Endodermal cell (in vitro differentiated cells): ENCODE measurements at regions not wholly inside any gene's neighbourhood (a gene's known extent, or its start where the extent isn't known, plus 50 kb on each side); places are given as distances from the start of the nearest gene placed in this dataset.

ENCODE experiments used
- DNase-seq: peaks from one replicate; pipeline ENCODE4 v3.0.0-alpha.2; 2017
- H3K27ac ChIP-seq: 2 replicates; pipeline ENCODE4 v1.5.1; 2013; ENCODE audit warnings: mild to moderate bottlenecking, low read depth, low read length, moderate library complexity
- H3K27me3 ChIP-seq: 2 replicates; pipeline ENCODE4 v1.6.1; 2013; ENCODE audit warnings: mild to moderate bottlenecking, low read length, moderate library complexity; ENCODE audit not compliant: insufficient read depth, control insufficient read depth, poor library complexity, severe bottlenecking
- H3K36me3 ChIP-seq: 2 replicates; pipeline ENCODE4 v1.7.0; 2013; ENCODE audit warnings: mild to moderate bottlenecking, low read length, moderate library complexity; ENCODE audit not compliant: control insufficient read depth, insufficient read depth
- H3K4me1 ChIP-seq: one replicate; pipeline ENCODE4 v1.7.0; 2013; ENCODE audit warnings: low read length; ENCODE audit not compliant: control insufficient read depth, insufficient read depth
- H3K4me3 ChIP-seq: 2 replicates; pipeline ENCODE4 v1.5.1; 2013; ENCODE audit warnings: mild to moderate bottlenecking, low read length, moderate library complexity
- H3K9ac ChIP-seq: 2 replicates; pipeline ENCODE4 v1.6.1; 2013; ENCODE audit warnings: mild to moderate bottlenecking, low read length, moderate library complexity; ENCODE audit not compliant: poor library complexity, severe bottlenecking; ENCODE audit errors: extremely low read depth
- H3K9me3 ChIP-seq: 2 replicates; pipeline ENCODE4 v1.6.1; 2013; ENCODE audit warnings: mild to moderate bottlenecking, low read length, moderate library complexity; ENCODE audit not compliant: control insufficient read depth
- H3K27ac Mint-ChIP-seq: 2 replicates; pipeline ENCODE4 v1.8.0; 2020; ENCODE audit warnings: mixed read lengths
- H3K27me3 Mint-ChIP-seq: 2 replicates; pipeline ENCODE4 v1.8.0; 2021; ENCODE audit warnings: mild to moderate bottlenecking, mixed read lengths; ENCODE audit not compliant: insufficient read depth
- H3K36me3 Mint-ChIP-seq: 2 replicates; pipeline ENCODE4 v1.8.0; 2020; ENCODE audit warnings: low read depth, mixed read lengths
- H3K4me1 Mint-ChIP-seq: 2 replicates; pipeline ENCODE4 v1.8.0; 2020; ENCODE audit warnings: mixed read lengths
- H3K4me3 Mint-ChIP-seq: 2 replicates; pipeline ENCODE4 v1.8.0; 2020; ENCODE audit warnings: mild to moderate bottlenecking, moderate library complexity, mixed read lengths
- H3K9me3 Mint-ChIP-seq: 2 replicates; pipeline ENCODE4 v1.8.0; 2020; ENCODE audit warnings: mild to moderate bottlenecking, mixed read lengths
- CTCF ChIP-seq: fragments of 200-600 bp; sonication (generic); conservative IDR thresholded peaks from 2 replicates; pipeline ENCODE4 v1.5.0; 2021; ENCODE audit warnings: antibody characterized with exemption, mild to moderate bottlenecking
- WGBS, 2 experiments: methylation state at CpG; one replicate each; pipeline versions ENCODE4 v1.1.5 to v1.1.7; 2013; ENCODE audit warnings: missing lambda C conversion rate in 2 of 2, mixed read lengths in 1 of 2; ENCODE audit not compliant: insufficient coverage in 1 of 2, insufficient read length in 1 of 2; 5-methylcytosine and 5-hydroxymethylcytosine counted together

- Histone ChIP-seq H3K4me1 (no peaks in the 10 kb centered on the region), H3K27me3 (no peaks in the 10 kb centered on the region), H3K36me3 (no peaks in the 10 kb centered on the region), H3K9ac (no peak overlapping the region), H3K4me3 (no peak overlapping the region), H3K9me3 (no peaks in the 10 kb centered on the region), H3K27ac (no peak overlapping the region)
- H3K9me3 Mint-ChIP-seq = no peaks in the 10 kb centered on the region
- WGBS, 2 experiments = 88 to 93% methylated on average over 4 to 6 of the region's 6 CpGs
- H3K27ac Mint-ChIP-seq = no peak overlapping the region
- no peaks in the 10 kb centered on the region for H3K4me1 Mint-ChIP-seq
- no peak overlapping the region for H3K4me3 Mint-ChIP-seq
- DNase-seq = peak; percentile 13
- TF ChIP-seq CTCF = no peak
- no peaks in the 10 kb centered on the region for H3K36me3 Mint-ChIP-seq
- peaks cover 5% of the 10 kb centered on the region for H3K27me3 Mint-ChIP-seq
These were observed 164.8 kb upstream of the ZNF536 start for GRCh38 chr19:30207357-30207756.

GRCh38 chr19:30208436-30209060, 163.6 kb upstream of the ZNF536 start:
- no peaks in the 10 kb centered on the region for H3K4me1 Mint-ChIP-seq
- Histone ChIP-seq H3K4me1 (no peaks in the 10 kb centered on the region), H3K4me3 (no peak overlapping the region), H3K36me3 (no peaks in the 10 kb centered on the region), H3K9me3 (no peaks in the 10 kb centered on the region), H3K27ac (no peak overlapping the region), H3K27me3 (no peaks in the 10 kb centered on the region), H3K9ac (no peak overlapping the region)
- no peak for TF ChIP-seq CTCF
- 93% methylated on average over 8 to 18 of the region's 18 CpGs for WGBS, 2 experiments
- no peak overlapping the region for H3K4me3 Mint-ChIP-seq
- peak; percentile 12 for DNase-seq
- no peaks in the 10 kb centered on the region for H3K36me3 Mint-ChIP-seq
- H3K27ac Mint-ChIP-seq = no peak overlapping the region
- H3K27me3 Mint-ChIP-seq = peaks cover 8% of the 10 kb centered on the region
- no peaks in the 10 kb centered on the region for H3K9me3 Mint-ChIP-seq

GRCh38 chr19:30209617-30210600, 162.3 kb upstream of the ZNF536 start:
- peak; percentile 15 for TF ChIP-seq CTCF
- Mint-ChIP-seq H3K36me3 (no peaks in the 10 kb centered on the region), H3K4me1 (no peaks in the 10 kb centered on the region), H3K4me3 (no peak overlapping the region), H3K9me3 (no peaks in the 10 kb centered on the region), H3K27me3 (peaks cover 13% of the 10 kb centered on the region), H3K27ac (no peak overlapping the region)
- peak; percentile 45 for DNase-seq
- Histone ChIP-seq H3K9ac (no peak overlapping the region), H3K27ac (no peak overlapping the region), H3K27me3 (no peaks in the 10 kb centered on the region), H3K4me1 (no peaks in the 10 kb centered on the region), H3K4me3 (no peak overlapping the region), H3K36me3 (no peaks in the 10 kb centered on the region), H3K9me3 (no peaks in the 10 kb centered on the region)
- 86 to 90% methylated on average over 12 to 19 of the region's 19 CpGs for WGBS, 2 experiments
